ENCODE measurements at regions not wholly inside any gene's neighbourhood (a gene's known extent, or its start where the extent isn't known, plus 50 kb on each side); places are given as distances from the start of the nearest gene placed in this dataset.
A peak's percentile ranks its signal among the peaks of the same experiment; 100 is the strongest.

- ATAC-seq (no peak), DNase-seq (ENCODE audit: low spot score) (no peak)
These were observed 394.1 kb upstream of the MKI67 start for GRCh38 chr10:128520211-128520815.

GRCh38 chr10:128522551-128523308 lies 396.5 kb upstream of the MKI67 start:
- no peak for ATAC-seq
- no peak for DNase-seq (ENCODE audit: low spot score)

- DNase-seq (ENCODE audit: low spot score) = no peak
These were observed 399.2 kb upstream of the MKI67 start for GRCh38 chr10:128525444-128525843.

DNA sequence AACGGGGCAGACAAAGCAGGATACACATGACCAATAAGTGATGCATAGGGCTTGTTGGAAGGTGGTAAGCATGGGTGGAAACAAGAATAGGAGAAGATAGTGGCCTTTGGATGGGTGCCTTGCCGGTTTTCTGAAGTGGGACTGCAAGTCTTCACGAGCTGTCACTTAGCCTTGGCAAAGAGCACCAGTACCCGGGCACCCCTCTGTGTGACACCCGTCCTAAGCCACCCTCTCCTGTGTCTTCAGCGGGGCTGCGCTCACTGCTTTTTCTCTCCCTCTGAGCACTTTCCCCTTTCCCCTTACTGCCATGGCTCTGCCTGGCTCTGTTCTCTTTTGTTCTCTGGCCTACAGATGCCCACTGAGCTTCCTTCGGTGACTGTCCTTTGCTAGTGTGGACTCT lies 399.7 kb upstream of the MKI67 start:
- ATAC-seq (no peak), DNase-seq (ENCODE audit: low spot score) (no peak)

More at GRCh38 chr10:128525444-128525843, 399.2 kb upstream of the MKI67 start:
- ATAC-seq = no peak

- no peak for DNase-seq (ENCODE audit: low spot score)
- no peak for ATAC-seq
These were observed 400.7 kb upstream of the MKI67 start for GRCh38 chr10:128526791-128527375.

GRCh38 chr10:128527711-128528110 lies 401.5 kb upstream of the MKI67 start:
- ATAC-seq (no peak), DNase-seq (ENCODE audit: low spot score) (no peak)

DNA sequence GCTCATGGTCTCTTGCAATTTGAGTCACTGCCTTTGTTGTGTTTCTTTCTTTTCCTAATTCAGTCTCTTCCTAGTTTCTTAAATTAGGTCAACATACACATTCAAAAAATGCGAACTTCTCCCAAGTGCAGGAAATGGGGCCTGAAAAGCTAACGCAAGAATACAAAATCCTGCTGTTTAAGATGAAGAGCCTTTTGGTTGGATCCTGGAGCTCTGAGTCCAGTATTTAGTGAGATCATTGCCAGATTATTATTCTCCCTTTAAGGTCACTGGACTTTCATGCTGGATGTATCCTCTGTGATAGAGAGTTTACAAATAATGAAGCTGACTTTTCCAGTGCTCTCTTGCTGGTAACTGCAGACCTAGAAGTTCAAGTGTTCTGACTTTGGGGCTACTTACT lies 401.9 kb upstream of the MKI67 start:
- ATAC-seq (no peak), DNase-seq (ENCODE audit: low spot score) (no peak)

DNA sequence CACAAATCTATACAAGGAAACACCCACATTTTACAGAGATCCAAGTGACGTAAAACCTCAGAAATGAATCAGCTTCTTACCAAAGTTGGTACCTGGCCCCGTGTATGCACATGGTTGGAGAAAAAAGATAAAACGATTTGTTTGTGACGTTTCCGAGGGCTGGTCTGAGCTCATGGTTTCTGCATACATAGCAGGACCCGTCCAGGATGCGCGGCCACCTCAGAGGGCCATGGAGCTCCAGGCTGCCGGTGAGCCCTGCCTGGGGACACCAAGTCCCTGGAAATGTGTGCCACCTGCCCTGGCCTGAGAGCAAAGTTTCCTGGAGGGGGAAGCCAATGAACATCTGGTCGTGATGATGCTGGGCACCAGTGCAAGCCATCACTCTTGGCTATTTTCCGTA lies 402.6 kb upstream of the MKI67 start:
- DNase-seq (ENCODE audit: low spot score) (no peak), ATAC-seq (no peak)

DNA sequence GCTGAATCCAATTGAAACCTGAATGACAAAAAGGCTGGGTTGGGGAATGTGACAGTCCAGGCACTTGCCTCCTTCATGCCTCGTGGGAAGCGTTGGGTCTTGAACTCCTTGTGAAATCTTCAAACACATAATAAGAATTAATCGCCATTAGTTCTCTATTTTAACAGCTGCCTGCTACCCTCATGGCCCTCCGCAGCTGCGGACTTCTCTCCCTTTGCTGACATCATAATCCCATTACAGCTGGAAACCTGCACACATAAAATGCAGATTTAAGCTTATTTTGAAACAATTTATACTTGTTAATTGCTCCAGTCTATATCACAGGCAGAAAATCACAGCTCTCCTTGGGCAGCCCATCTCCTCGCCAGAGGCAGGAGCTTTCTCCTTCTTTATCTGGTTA lies 403.0 kb upstream of the MKI67 start:
- DNase-seq (ENCODE audit: low spot score) (no peak), ATAC-seq (no peak)

DNA sequence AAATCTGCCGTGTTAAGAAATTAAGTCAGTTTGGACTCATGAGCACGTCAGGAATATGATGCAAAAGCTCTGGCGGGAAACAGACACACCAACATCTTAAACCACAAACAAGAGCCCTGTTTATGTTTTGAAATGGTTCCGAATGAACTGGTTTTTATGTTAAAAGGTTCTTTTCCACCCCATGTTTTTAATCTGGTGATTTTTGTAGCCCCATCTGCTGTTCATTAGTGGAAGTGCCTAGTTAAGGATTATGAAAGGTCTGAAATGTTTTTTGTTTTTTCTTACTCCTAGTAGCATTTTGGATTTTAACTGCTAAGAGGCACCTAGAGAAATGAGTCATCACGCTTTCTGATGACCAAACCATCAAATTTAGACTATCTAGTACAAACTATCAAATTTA lies 404.1 kb upstream of the MKI67 start:
- DNase-seq (ENCODE audit: low spot score) = no peak
- peak; percentile 61 for ATAC-seq

DNA sequence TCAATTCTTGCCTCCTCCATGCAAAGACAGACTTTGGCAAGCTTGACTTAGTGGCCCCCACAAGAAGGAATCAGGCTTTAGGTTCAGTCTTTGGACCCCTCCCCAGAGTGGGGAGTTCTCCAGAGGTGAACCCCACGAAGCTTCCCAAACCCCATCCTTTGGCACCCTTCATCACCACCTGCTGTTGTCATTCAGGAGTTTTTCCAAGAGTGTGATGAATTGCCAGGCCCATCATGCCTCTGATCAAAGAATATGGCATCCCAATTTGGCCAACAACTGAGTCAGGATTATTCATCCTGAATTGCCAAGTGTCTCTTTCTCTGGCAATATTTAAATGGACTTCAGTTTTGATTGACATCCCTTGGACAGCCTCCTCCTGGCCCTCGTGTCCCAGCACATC lies 404.7 kb upstream of the MKI67 start:
- no peak for ATAC-seq
- no peak for DNase-seq (ENCODE audit: low spot score)

DNA sequence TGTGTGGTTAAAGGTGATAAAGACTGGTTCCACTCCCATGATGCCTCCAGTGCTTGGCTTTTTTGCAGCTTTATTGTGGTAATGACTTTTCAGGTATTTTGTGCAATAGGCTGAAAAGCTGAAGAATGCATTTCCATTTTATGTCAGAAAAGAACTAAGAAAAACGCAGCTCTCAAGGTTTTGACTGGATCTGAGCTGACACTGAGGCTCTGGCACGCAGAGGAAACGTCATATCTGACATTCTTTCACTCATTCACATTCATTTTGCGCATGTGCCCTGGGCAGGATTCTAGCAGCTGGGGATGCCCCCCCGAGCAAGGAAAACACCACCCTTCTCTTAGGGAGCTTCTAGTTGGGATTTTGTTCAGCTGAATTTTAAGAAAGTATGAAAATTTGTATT lies 408.5 kb upstream of the MKI67 start:
- no peak for ATAC-seq
- DNase-seq (ENCODE audit: low spot score) = no peak

DNA sequence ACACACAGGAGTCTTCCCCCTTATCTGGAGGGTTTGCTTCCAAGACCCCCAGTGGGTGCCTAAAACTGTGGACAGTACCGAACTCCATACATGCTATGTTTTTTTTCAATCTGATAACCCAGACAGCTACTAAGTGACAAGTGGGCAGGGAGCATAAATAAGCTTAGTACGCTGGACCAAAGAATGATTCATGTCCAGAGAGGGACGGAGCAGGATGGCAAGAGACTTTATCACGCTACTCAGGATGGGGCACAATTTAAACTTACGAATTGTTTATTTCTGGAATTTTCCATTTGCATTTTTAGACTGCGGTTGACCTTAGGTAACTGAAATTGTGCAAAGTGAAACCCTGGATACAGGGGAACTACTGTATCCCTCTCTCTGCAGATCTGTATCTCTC lies 410.0 kb upstream of the MKI67 start:
- DNase-seq (ENCODE audit: low spot score) (no peak), ATAC-seq (no peak)

DNA sequence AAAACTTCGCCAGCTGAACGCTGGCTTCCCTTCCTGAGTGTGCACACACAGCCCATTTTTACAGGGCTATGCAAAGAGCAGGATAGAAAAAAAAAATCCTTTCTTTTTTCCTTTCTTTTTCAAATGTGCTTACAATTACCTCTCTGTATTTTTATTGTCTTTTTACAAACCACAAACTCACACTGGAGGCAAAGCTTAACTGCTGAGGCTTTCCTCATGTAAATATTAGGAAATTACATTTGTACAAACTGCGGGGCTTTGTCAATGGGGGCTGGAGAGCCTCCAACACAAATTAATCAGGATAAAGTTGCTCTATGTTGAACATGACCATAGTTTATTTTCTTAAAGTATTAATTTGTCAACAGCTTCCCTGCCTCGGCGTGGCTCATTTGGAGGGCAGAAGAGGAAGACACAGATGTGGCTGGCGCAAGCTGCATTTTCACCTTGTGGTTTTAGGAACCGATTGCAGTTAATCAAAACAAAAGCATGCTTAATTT lies 411.7 kb upstream of the MKI67 start:
- DNase-seq (ENCODE audit: low spot score) (no peak), ATAC-seq (no peak)

DNA sequence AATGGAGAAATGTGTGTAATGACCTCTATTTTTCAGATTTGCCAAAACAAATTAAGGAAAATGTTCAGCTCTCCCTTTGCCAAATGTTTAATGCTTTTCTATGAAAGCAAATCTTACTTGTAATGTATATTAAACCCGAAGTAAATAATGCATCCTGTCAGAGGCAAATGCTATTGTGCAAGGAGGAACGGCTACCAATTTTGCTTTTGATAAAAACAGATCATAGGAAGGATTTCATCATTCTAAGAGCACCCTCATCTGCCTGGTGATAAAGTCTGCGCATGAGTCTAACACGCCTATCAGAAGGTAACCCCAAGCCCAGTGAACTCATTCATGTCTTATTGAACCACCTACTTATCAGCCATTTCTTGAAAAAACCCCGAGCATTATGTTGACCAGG lies 412.4 kb upstream of the MKI67 start:
- ATAC-seq (no peak), DNase-seq (ENCODE audit: low spot score) (no peak)

DNA sequence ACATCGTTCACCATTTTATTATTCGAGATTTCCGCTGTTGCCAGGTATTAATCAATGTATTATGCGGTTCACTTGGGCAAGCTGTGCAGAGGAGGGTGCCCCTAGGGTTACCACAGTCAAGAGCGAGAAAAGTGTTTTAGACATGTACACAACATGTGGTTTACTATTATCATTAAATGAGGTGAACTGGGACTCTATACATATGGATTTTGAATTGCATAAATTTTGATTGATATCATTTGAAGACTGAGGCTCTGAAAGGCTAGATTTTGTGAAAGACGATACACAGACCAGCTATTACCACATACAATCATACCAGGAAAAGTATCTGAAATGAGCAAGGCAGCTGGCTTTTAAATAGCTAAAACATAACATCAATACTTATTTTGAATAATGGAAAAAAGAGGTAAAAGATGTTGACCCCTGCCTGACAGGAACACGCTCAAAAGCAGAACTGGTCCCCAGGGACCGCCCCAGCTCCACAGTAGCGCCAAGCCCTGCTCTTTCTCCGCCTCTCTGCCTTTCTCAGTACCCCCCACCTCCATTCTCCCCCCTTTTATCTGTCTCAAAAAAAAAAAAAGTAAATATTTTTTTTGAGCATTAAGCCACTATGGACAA lies 413.4 kb upstream of the MKI67 start:
- no peak for ATAC-seq

GRCh38 chr10:128540128-128540762 lies 414.0 kb upstream of the MKI67 start:
- no peak for DNase-seq (ENCODE audit: low spot score)
- no peak for ATAC-seq

More for the DNA sequence above, 413.4 kb upstream of the MKI67 start:
- DNase-seq (ENCODE audit: low spot score) = no peak

- no peak for ATAC-seq
- no peak for DNase-seq (ENCODE audit: low spot score)
These were observed 414.8 kb upstream of the MKI67 start for GRCh38 chr10:128540781-128541761.

DNA sequence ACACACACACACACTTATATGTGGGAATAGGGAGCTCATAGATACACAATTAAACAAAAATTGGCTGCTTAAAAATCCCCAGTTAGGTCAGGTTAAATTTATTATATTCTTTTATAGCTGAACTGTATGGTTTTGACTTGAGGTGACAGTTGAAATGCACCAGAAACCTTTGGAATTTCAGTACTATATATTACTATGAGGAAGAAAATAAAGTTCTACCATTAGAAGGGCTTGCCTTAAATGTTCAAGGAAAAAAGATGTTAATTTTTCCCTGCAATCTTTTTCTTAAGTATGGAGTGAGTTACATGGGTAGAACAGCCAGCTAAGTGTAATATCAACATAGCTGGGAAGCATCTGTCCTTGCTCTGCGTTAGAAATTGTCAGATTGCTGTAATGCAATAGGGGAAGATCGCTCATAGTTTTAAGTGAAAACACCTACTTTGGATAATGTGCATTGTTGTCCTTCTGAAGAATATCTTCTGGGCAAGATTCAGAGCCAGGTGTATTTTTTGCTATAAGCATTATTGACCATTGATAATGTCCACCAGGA lies 415.8 kb upstream of the MKI67 start:
- DNase-seq (ENCODE audit: low spot score) = no peak

DNA sequence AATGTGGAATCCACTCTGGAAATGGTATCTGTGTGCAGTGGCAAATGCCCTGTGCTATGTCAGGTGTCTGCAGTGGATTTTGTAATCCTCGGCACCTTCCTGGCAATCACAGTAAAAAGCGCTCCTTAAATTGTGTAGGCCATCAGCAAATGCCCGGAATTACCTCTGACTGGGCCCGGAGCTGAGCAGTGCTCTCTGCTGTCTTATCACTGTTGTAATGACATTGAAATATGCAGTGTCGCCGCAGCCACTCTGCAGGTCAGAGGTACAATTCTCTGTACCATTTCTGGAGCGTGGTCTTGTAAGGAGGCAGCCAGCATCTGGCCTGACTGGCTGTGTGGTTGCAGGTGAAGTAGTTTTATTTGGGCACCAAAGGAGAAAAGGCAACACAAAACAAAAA lies 416.4 kb upstream of the MKI67 start:
- DNase-seq (ENCODE audit: low spot score) = no peak
- ATAC-seq = no peak

More for the DNA sequence above, 415.8 kb upstream of the MKI67 start:
- ATAC-seq = no peak
